GM20000 (cell line): ENCODE measurements at regions not wholly inside any gene's neighbourhood (a gene's known extent, or its start where the extent isn't known, plus 50 kb on each side); places are given as distances from the start of the nearest gene placed in this dataset.

Source experiments
- DNase-seq: peaks from one replicate; pipeline ENCODE4 v3.0.0; 2012; ENCODE audit warnings: low spot score
- TF ChIP-seq, protein P1 (sequence below): IDR thresholded peaks from 2 replicates; pipeline ENCODE4 v1.5.1; 2012; ENCODE audit warnings: mild to moderate bottlenecking, control low read depth; ENCODE audit errors: extremely low read depth, missing control alignments

DNA sequence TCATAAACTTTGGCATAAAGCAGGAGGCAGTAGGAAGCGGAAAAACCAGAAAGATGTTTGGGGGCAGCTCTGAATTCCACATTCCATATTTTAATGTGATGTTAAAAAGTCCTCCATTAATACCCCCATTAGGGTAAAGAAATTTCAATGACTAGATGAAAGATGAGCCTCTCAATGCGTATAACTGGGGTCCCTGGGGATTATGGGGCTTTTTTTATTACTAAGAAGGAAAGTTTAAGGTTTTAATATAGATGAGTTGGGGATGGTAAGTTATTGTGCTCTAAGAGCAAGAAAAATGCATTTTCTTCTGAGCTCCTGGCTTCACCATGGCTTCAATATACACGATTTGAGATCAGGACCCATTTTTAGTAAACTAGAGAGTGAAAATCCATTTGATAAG is 321.9 kb downstream of the CDK5RAP2 start:
- TF ChIP-seq, protein P1, sequence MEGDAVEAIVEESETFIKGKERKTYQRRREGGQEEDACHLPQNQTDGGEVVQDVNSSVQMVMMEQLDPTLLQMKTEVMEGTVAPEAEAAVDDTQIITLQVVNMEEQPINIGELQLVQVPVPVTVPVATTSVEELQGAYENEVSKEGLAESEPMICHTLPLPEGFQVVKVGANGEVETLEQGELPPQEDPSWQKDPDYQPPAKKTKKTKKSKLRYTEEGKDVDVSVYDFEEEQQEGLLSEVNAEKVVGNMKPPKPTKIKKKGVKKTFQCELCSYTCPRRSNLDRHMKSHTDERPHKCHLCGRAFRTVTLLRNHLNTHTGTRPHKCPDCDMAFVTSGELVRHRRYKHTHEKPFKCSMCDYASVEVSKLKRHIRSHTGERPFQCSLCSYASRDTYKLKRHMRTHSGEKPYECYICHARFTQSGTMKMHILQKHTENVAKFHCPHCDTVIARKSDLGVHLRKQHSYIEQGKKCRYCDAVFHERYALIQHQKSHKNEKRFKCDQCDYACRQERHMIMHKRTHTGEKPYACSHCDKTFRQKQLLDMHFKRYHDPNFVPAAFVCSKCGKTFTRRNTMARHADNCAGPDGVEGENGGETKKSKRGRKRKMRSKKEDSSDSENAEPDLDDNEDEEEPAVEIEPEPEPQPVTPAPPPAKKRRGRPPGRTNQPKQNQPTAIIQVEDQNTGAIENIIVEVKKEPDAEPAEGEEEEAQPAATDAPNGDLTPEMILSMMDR: no peak
- DNase-seq: no peak

DNA sequence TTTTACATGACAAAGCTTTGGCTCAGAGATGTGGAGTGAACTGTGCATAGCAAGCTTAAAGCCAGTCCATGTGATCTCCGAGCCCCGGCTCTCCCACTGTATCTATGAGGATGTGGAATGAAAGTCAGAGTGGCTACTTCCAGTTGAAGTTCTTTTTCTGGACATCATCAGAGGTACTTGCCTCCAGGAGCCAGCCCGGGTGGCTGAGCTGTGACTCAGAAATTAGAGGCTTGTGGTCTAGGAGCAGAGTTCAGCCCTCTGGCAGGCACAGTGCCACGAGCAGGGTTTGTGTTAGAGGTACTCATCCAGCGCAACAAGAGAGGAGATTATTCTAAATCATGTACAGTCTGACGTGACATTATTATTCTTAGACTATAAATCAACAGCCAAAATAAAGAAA is 322.5 kb downstream of the CDK5RAP2 start:
- DNase-seq: no peak
- TF ChIP-seq, protein P1: no peak

DNA sequence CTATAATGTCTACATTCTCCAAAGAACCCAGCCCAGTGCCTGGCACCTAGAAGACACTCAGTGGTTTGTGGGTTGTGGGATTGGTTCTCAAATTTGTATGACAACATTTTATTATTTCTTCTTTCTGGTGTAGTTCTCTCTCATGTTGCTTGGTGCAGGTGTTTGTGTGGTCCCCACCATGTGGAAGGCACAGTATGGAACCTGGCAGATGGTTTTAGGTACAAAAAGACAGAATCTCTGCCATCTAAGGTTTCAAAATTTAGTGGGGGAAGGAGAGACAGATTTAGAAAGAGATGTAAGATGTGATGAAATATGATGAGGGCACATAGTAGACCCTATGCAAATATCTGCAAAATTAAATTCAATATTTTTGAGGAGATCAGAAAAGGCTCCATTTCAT is 323.8 kb downstream of the CDK5RAP2 start:
- TF ChIP-seq, protein P1: no peak
- no peak for DNase-seq

DNA sequence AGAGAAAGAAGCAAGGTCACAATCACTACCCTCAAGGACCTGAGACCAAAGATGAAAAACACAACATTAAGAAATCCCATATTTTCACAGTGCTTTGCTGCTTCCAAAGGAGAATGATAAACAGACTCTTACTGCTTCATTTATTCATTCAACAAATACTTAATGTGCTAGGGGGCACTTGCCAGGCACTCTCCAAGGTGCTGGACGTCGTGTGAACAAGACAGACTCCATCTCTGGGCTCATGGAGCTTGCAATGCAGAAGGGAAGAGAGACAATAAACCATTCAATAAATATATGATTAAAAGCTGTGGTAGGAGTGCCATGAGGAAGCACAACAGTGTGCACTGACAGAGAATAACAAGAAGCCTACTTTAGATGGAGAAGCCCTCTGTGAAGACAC is 327.7 kb downstream of the CDK5RAP2 start:
- TF ChIP-seq, protein P1: no peak
- DNase-seq: no peak

DNA sequence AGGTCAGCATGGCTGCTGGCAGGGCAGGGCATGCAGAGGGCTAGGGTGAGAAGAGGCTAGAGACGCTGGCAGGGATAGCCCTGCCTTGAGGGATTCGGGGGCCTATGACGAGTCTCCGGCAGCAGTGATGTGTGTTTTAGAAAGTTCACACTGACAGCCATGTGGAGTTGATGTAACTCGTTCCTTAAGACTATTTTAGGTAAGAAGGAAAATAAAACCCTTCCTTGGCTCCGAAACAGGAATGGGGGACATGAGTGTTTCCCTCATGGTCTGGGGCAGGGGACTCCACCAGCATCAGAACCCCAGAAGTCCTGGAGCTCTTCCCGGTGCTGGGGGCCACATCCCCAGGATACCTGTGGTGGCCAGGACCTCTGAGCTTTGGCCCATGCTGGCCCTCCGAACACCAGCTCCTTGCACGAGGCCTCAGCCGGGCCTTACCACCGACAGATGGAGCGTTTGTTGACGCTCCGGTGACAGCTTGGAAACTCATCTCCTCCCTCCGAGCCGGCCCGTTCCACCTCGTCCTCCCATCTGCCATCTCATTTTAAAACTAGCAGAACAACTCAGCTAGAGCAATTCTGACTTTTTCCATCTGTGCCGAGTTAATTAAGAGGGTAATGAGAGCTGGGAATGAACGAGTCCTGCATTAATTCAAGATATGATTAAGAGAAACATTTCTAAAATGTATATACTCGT is 337.7 kb downstream of the CDK5RAP2 start:
- DNase-seq: no peak
- TF ChIP-seq, protein P1: no peak

DNA sequence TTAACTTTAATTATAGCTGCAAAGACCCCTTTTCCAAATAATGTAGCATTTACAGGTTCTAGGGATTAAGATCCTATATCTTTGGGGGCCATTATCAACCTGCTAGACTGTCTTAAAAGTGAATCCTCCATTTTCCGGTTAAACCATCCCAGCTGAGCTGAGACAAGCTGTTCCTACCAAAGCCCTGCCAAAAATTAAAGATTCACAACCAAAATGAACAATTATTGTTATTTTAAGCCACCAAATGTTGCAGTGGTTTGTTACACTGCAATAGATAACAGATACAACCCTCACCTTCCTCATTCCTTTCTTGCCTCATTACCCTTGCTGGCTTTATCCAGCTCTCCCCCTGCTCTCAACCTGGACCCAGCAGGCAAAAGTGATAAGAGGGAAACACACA is 343.4 kb downstream of the CDK5RAP2 start:
- DNase-seq: no peak
- TF ChIP-seq, protein P1: no peak

DNA sequence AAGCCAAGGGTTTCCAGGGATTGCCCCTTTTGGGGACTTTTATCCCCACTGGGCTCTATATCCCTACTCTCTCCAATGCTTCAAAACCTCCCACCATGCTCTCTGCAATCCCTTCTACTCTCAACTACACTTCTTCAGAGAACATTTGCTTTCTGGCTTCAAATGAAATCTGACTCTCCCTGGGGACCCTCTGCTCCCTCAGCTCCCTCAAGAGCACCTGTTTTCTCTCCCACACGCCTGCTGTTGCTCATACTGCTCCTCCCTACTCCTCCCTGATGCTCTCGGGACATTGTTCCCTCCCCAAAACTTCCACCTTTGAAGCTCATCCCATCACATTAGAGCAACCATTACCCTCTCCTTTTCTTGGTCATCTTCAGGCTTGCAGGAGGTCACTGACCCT is 344.9 kb downstream of the CDK5RAP2 start:
- no peak for DNase-seq

More for the DNA sequence above, 344.9 kb downstream of the CDK5RAP2 start:
- TF ChIP-seq, protein P1: no peak
